ENCODE measurements at regions not wholly inside any gene's neighbourhood (a gene's known extent, or its start where the extent isn't known, plus 50 kb on each side); places are given as distances from the start of the nearest gene placed in this dataset.
A peak's percentile ranks its signal among the peaks of the same experiment; 100 is the strongest.

DNA sequence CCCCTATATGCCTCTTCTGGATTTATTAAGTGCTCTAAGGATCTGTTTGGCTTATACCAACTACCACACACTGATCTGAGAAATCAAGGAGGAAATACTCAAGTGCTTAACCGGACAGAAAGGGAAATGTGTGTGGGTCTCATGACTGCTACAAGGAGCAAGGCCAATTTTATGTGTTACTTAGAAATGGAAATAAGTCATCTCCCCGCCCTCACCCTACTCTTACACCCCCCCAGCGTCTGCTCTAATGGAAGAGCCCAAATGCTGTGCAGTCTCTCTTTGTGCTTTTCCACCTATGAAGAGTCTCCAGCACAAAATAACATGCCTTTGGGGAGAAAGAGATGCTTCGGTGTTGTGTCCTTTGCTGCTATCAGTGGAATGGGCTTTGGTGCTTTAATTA lies 428.8 kb upstream of the ARID1B start:
- peak overlapping the region; percentile 59 for H3K27ac Mint-ChIP-seq (ENCODE audit: unreplicated experiment)
- H3K36me3 Mint-ChIP-seq (ENCODE audit: low read depth), result no peaks in the 10 kb centered on the region
- no peak for DNase-seq (ENCODE audit: low read depth, low spot score)
- TF ChIP-seq, protein P1, sequence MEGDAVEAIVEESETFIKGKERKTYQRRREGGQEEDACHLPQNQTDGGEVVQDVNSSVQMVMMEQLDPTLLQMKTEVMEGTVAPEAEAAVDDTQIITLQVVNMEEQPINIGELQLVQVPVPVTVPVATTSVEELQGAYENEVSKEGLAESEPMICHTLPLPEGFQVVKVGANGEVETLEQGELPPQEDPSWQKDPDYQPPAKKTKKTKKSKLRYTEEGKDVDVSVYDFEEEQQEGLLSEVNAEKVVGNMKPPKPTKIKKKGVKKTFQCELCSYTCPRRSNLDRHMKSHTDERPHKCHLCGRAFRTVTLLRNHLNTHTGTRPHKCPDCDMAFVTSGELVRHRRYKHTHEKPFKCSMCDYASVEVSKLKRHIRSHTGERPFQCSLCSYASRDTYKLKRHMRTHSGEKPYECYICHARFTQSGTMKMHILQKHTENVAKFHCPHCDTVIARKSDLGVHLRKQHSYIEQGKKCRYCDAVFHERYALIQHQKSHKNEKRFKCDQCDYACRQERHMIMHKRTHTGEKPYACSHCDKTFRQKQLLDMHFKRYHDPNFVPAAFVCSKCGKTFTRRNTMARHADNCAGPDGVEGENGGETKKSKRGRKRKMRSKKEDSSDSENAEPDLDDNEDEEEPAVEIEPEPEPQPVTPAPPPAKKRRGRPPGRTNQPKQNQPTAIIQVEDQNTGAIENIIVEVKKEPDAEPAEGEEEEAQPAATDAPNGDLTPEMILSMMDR (conservative IDR thresholded peaks at IDR 0.05), result no peak
- H3K4me3 Mint-ChIP-seq, result no peak overlapping the region
- peaks cover 22% of the 10 kb centered on the region for H3K4me1 Mint-ChIP-seq
- H3K9me3 Mint-ChIP-seq, result peaks cover 10% of the 10 kb centered on the region
- H3K27me3 Mint-ChIP-seq (ENCODE audit: low read depth), result no peaks in the 10 kb centered on the region

- H3K36me3 Mint-ChIP-seq (ENCODE audit: low read depth), result no peaks in the 10 kb centered on the region
- no peaks in the 10 kb centered on the region for H3K27me3 Mint-ChIP-seq (ENCODE audit: low read depth)
- peaks cover 22% of the 10 kb centered on the region for H3K4me1 Mint-ChIP-seq
- no peak overlapping the region for H3K4me3 Mint-ChIP-seq
- H3K9me3 Mint-ChIP-seq, result peaks cover 10% of the 10 kb centered on the region
- no peak for DNase-seq (ENCODE audit: low read depth, low spot score)
- H3K27ac Mint-ChIP-seq (ENCODE audit: unreplicated experiment), result no peak overlapping the region
- TF ChIP-seq, protein P1 (conservative IDR thresholded peaks at IDR 0.05), result no peak
These were observed 429.5 kb upstream of the ARID1B start for GRCh38 chr6:156347656-156348055.

DNA sequence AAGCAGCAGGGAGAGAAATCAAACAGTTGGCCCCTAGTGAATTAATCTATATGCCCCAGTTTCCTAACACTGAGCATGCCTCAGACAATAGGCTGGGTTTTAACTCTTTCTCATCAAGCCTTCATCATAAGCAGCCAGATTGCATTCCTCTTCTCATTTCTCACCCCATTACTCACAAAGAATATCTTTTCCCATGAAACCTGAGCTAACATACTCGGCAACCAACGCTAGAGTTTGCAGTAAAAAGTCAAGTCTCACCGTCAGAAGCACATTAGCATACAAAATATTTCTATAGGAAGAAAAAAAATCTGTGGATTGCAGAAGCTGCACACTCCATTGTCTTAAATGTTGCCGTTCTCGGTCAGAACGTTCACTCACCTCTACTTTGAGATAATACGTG lies 429.9 kb upstream of the ARID1B start:
- TF ChIP-seq, protein P1 (conservative IDR thresholded peaks at IDR 0.05), result no peak
- Mint-ChIP-seq H3K4me1 (peaks cover 22% of the 10 kb centered on the region), H3K27ac (ENCODE audit: unreplicated experiment) (no peak overlapping the region), H3K9me3 (peaks cover 9% of the 10 kb centered on the region), H3K4me3 (no peak overlapping the region), H3K27me3 (ENCODE audit: low read depth) (no peaks in the 10 kb centered on the region), H3K36me3 (ENCODE audit: low read depth) (no peaks in the 10 kb centered on the region)
- no peak for DNase-seq (ENCODE audit: low read depth, low spot score)

GRCh38 chr6:156345700-156346099 lies 431.5 kb upstream of the ARID1B start:
- Mint-ChIP-seq H3K4me1 (peaks cover 22% of the 10 kb centered on the region), H3K36me3 (ENCODE audit: low read depth) (no peaks in the 10 kb centered on the region), H3K4me3 (no peak overlapping the region), H3K27me3 (ENCODE audit: low read depth) (no peaks in the 10 kb centered on the region), H3K9me3 (peaks cover 6% of the 10 kb centered on the region), H3K27ac (ENCODE audit: unreplicated experiment) (no peak overlapping the region)
- DNase-seq (ENCODE audit: low read depth, low spot score), result no peak
- TF ChIP-seq, protein P1 (conservative IDR thresholded peaks at IDR 0.05), result no peak

- H3K27ac Mint-ChIP-seq (ENCODE audit: unreplicated experiment), result no peak overlapping the region
- DNase-seq (ENCODE audit: low read depth, low spot score), result no peak
- no peak overlapping the region for H3K4me3 Mint-ChIP-seq
- no peaks in the 10 kb centered on the region for H3K36me3 Mint-ChIP-seq (ENCODE audit: low read depth)
- H3K9me3 Mint-ChIP-seq, result peaks cover 7% of the 10 kb centered on the region
- TF ChIP-seq, protein P1 (conservative IDR thresholded peaks at IDR 0.05), result no peak
- H3K27me3 Mint-ChIP-seq (ENCODE audit: low read depth), result no peaks in the 10 kb centered on the region
- H3K4me1 Mint-ChIP-seq, result peaks cover 20% of the 10 kb centered on the region
These were observed 432.7 kb upstream of the ARID1B start for GRCh38 chr6:156344491-156344890.

GRCh38 chr6:156337801-156338200 lies 439.4 kb upstream of the ARID1B start:
- H3K4me1 Mint-ChIP-seq, result peaks cover 15% of the 10 kb centered on the region
- TF ChIP-seq, protein P1 (conservative IDR thresholded peaks at IDR 0.05), result no peak
- no peak for DNase-seq (ENCODE audit: low read depth, low spot score)
- H3K9me3 Mint-ChIP-seq, result peaks cover 7% of the 10 kb centered on the region
- peaks cover 2% of the 10 kb centered on the region for H3K36me3 Mint-ChIP-seq (ENCODE audit: low read depth)
- H3K27me3 Mint-ChIP-seq (ENCODE audit: low read depth), result no peaks in the 10 kb centered on the region
- no peak overlapping the region for H3K4me3 Mint-ChIP-seq
- no peak overlapping the region for H3K27ac Mint-ChIP-seq (ENCODE audit: unreplicated experiment)
